HG03521 (cell line): ENCODE measurements at regions not wholly inside any gene's neighbourhood (a gene's known extent, or its start where the extent isn't known, plus 50 kb on each side); places are given as distances from the start of the nearest gene placed in this dataset.
"Not testable (repeated sequence)": the region's sequence is repeated elsewhere in the genome, so short reads cannot be mapped to it uniquely, and the experiment has no call there.

Experiments used
- ATAC-seq: cut with Tn5 transposase; IDR thresholded peaks from one replicate; pipeline ENCODE4 v1.9.1; 2021; ENCODE audit warnings: mild to moderate bottlenecking, moderate library complexity; ENCODE audit not compliant: unreplicated experiment

DNA sequence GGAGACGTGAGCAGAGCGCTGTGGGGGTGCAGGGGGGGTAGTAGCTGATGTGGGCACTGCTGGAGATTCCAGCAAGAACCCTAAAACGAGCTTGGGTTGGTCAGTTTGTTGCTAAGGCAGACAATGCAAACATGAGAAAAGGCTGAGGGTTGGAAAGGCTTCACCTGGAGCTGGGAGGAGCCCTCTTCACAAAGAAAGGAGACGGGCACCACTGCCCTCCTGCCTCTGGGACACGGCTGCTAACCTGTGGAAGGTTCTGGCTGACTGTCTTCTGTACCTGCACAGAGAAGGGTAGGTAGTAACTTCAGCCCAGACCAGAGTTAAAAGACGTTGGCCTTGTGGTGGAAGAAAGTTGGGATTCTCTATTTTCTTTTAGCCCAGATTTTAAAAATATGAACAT is 108.7 kb downstream of the SUCLA2 start:
- ATAC-seq = no peak

DNA sequence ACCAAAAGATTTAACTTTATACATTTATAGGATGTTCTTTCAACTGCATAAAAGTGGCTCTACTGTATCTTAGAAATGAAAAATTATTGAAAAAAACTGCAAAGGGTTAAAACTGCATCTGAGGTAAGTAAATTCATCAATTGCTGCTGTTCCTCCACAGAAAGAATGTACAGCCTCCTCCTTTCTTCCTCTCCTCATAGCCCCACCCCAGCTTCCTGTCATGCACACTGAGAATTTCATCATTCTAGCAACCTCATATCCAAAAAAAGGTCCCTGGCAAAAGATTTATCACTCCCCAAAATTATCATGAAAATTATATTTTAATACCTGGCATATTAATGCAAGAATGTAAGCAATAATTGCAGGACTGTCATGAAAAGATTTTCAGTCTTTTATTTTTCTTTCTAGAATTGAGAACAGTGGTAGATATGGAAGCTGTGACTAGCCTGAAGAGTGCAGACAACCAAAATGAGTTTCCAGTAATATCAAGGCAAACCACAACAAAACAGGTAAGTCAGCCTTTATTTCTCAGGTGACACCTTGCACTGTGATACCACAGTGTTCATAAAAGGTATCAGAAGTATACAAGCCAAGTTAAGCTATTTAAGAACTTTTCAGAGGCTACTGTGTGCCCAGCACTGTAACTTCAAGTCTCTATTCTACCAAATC is 110.8 kb downstream of the SUCLA2 start:
- ATAC-seq = no peak

DNA sequence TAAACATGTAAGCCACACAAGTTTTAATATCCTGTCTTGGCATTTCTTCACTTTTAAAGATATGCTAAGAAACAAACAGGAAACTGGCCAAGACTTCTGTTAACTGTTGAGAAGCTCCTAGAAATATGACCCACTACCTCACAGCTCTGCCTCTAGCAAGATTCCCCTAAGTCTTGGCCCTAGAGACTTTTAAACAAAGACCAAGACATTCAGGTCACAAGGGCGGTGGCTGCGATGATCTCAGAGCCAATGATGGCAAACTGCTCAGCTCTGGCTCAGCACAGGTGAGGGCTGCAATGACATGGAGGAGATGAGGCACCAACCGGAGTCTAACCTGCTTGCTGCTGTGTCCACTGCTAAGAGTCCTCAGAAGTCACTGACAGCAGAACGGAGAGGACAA is 114.8 kb downstream of the SUCLA2 start:
- no peak for ATAC-seq

DNA sequence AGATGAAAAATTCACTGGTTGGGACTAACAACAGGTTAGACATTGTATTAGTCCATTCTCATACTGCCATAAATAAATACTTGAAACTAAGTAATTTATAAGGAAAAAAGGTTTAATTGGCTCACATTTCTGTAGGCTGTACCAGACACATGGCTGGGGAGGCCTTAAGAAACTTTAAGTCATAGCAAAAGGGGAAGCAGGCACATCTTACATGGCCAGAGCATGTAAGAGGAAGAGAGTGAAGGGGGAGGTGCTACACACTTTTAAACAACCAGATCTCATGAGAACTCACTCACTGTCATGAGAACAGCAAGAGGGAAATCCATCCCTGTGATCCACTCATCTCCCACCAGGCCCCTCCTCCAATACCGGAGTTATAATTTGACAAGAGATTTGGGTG is 125.9 kb downstream of the SUCLA2 start:
- no peak for ATAC-seq

DNA sequence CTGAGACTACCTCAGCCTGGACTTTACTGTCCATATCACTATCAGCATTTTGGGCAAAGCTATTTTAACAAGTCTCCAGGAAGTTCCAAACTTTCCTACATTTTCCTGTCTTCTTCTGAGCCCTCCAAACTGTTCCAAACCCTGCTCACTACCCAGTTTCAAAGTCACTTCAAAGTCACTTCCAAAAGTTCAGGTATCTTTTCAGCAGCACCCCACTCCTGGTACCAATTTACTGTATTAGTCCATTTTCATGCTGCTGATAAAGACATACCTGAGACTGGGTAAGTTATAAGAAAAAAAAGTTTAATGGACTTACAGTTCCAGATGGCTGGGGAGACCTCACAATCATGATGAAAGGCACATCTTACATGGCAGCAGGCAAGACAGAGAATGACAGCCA is 127.1 kb downstream of the SUCLA2 start:
- ATAC-seq = not testable (repeated sequence)

DNA sequence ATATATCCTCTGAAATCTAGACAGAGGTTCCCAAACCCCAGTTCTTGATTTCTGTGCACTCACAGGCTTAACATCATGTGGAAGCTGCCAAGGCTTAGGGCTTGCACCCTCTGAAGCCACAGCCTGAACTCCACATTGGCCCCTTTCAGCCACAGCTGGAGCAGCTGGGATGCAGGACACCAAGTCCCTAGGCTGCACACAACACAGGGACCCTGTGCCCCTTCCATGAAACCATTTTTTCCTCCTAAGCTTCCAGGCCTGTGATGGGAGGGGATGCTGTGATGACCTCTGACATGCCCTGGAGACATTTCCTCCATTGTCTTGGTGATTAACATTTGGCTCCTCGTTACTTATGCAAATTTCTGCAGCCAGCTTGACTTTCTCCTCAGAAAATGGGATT is 127.8 kb downstream of the SUCLA2 start:
- ATAC-seq = not testable (repeated sequence)

DNA sequence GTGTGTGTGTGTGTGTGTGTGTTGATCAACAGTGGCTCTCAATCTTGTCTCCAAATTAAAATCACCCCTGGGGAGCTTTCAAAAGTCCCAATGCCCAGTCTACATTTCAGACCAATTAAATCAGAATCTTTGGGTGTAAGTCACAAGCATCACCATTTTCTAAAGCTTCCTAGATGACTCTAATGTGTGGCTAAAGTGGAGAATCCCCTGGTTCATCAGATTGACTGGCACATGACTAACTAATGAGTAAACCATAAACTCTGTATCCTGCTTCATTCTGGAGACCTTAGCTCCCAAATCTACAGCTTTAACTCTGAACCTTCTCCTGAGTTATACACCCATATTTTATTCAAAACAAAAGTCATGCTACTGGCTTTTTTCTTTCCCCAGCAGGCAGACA is 131.3 kb downstream of the SUCLA2 start:
- ATAC-seq = no peak

DNA sequence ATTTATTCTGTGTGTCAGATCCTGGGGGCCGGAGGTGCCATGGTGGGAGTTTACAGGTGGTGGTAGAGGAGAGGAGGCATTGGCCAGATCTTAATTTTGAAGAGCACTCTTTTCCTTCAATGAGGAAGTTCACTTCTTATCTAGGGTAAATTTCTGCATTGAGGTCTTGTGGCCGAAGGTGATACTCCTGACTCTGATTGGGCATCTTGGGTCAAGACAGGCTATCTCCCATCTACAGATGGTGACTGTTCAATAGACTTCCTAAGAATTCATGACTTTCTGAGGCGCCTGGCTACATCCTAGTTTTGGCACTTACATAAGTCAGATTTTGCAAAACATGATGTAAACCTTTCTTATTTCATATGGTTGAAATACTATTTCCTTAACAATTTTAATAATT is 135.2 kb downstream of the SUCLA2 start:
- ATAC-seq = no peak

DNA sequence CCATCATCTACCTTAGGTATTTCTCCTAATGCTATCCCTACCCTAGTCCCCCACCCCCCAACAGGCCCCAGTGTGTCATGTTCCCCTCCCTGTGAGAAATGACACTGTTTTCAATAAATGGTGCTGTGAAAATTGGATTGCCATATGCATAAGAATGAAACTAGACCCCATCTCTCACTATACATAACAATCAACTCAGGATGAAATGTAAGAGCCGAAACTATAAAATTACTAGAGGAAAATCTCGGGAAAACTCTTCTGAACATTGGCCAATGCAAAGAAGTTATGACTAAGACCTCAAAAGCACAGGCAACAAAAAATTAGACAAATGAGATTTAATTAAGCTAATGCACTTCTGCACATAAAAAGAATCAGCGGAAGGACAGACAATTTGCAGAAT is 138.2 kb downstream of the SUCLA2 start:
- no peak for ATAC-seq

DNA sequence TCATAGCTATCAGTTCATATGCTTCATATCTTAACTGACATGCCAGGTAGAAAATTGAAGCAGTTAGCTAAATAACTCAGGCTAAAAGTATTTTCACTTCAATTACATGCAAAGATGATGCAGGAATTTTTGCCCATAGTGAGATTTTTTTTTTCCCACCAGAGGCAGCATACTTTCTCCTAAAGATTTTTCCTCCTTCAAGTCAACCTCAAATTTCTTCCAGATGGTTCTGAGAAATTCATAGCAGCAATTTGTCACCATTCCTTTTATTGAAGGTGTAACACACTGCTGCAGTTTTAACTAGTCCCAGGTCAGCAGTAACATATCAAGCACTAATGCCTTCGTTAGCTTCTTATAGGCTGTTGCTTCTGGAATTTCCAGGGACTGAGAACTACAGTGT is 141.9 kb downstream of the SUCLA2 start:
- no peak for ATAC-seq

DNA sequence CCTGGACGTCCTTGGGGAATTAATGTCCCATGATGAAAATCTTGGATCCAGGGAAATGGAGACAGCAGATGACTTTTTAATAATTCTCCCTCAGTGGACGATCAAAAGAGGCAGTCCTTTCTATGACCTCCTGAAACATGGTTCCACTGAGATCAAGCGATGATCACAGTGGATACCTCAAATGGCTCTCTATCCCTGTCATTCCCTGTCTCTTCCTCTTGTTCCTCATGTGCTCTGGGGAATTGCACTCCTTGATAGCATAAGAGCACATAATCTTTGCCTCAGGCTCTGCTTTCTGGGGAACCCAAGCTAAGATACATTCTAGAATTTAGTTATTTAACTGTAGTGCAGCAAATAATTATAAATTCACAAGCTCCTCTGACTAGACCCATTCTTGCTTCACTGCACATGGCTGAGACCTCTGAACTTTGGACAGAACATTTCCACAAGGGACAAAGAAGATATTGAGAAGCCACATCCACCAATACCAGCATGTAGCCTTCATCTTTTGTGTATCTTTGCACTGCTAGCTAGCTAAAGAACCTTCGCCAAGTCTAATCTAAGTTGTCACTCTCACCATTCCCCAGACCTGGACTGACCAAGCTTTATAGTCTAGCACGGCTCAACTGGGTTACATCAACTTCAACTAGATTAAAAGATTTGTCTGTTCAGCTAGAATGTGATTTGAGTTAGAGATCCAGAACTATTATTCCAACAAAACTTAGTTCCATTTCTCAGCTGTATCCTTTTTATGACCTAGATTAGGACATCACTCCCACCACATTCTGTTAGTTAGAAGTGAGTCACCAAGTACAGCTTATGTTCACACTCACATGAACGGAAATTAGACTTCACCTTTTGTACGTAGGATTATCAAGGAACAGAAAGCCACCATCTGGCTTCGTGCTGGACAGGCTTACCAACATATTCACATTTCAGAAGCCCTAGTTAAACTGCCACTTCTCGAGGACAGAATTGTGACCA is 142.7 kb downstream of the SUCLA2 start:
- ATAC-seq = no peak

DNA sequence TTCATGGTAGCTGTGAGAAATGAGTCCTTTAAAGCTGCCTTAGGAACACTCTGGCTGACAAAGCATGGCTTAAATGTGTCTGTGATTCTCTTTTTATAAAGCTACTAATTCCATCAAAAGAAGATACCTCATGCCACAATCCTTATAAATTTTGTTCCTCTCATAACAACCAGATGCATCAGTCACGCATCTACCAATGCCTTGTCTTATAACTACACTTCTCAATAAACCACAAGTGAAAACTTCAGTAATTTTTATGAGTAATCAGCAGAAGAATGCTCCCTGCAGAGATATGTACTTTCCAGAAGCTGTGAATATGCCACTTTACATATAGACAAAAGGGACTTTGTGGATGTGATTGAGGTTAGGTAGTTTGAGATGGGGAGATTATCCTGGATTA is 147.8 kb downstream of the SUCLA2 start:
- no peak for ATAC-seq

DNA sequence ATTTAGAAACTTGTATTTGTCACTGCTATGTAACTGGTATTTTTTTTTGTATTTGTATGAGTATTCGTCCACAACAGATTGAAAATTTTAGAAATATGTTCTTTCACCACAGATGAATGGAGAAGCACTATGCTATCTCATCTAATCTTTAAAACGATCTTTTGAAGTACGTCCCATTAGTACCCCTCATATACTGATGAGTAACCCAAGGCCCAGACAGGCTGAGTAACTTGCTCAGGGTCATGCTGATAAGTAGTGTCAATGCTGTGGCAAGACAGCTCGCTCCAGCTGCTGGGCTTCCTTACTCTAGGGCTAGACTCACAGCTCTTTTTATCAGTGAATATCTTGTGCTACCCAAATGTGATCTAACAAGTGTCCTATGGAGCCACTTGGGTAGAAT is 154.2 kb downstream of the SUCLA2 start:
- ATAC-seq = no peak

DNA sequence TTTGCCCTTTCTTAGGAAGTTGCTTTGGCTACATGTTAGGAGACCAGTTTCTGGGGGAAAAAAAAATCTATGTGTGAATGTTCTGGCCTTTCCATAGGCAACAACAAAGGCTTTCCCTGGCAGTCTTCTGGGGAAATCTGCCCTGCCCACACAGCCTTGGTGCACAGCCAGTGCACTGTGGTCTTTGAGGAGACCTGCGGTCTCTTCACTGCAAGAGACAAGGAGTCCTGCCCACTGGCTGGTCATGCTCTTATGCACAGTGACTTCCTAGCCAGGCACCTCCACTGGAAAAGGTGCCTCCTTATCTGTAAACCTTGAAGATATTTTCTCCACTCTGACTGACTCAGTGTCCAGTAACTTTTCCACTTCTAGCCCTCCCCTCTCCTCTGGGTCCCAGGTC is 155.1 kb downstream of the SUCLA2 start:
- no peak for ATAC-seq

DNA sequence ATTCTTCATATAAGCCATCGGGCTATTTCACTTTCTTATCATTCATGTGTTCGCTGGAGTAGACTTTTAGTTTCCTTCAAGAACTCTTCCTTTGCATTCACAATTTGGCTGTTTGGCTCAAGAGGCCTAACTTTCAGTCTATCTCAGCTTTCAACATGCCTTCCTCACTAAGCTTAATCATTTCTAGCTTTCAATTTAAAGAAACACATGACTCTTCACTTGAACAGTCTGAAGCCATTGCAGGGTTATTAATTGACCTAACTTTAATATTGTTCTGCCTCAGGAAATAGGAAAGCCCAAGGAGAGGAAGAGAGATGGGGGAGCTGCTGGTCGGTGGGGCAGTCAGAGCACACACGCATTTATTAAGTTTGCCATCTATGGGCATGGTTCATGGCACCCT is 158.1 kb downstream of the SUCLA2 start:
- no peak for ATAC-seq

DNA sequence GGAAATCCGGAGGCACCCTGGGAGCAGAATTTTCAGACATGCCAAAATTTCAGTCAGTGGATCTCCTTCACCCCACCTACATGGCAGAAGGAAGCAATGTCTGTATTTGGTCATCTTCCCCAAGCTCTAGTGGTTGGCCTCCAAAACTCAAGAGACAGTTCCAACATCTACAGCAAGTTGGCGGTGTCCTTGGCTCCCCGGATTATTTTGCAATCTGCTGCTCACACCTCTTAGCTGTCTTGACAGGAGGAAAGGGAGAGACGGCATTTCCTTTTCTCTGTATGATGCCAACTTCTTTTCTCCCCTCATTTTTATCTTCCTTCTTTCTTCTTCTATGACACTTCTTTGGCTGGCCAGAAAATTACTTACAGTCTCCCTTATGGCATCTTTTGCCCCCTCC is 159.9 kb downstream of the SUCLA2 start:
- ATAC-seq = no peak

DNA sequence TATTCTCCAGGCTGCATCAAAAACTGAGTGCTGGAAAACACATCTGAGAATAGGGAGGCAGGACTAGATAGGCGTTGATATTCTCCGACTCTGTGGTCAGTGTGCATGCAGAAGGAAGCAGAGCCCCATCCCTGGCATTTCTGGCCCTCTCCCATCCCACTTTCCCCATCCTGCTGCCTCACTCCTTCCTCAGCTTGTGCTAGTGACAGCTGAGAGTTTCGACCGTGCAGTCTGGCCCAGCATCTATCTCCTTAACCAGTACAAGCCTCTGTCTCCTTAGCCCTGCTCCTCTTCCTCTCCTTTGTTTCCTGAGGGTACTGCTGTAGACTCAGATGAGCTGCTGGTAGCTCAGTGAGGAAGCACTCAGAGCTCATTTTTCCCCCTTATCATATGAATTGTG is 163.2 kb downstream of the SUCLA2 start:
- ATAC-seq = no peak

DNA sequence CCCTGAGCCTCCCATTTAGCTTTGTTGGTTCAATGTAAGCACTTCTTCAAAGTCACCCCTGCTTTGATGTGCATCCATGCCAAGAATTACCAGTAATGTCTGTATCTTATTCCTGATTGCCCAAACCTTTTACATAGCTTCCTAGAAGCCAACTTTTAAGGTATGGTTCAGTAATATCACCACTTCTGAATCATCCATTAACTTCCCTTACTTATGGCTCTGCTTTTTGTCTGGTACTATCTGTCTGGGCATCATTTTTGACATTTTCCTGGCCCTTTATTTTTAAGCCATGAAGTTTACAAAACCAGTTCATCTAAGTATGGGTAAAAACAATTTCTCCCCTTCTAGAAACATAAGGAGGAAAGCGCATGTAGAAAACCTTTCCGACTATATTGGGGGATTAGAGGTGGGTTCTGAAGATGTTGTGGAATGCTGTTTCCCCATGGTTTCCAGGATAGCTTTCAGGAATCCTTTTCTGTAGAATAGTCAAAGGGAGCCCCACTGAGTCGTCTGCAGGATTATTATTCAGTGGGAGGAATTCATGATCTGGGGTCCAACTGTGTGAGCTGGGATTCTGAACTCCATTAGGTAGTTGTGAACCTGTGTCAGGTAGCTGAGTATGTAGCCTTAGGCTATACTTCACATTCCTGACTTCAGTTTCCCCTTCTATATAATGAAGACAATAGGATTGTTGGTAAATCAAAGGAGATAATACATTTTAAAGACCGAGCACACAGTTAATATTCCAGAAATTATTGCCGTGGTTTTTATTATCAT is 163.8 kb downstream of the SUCLA2 start:
- ATAC-seq = no peak

DNA sequence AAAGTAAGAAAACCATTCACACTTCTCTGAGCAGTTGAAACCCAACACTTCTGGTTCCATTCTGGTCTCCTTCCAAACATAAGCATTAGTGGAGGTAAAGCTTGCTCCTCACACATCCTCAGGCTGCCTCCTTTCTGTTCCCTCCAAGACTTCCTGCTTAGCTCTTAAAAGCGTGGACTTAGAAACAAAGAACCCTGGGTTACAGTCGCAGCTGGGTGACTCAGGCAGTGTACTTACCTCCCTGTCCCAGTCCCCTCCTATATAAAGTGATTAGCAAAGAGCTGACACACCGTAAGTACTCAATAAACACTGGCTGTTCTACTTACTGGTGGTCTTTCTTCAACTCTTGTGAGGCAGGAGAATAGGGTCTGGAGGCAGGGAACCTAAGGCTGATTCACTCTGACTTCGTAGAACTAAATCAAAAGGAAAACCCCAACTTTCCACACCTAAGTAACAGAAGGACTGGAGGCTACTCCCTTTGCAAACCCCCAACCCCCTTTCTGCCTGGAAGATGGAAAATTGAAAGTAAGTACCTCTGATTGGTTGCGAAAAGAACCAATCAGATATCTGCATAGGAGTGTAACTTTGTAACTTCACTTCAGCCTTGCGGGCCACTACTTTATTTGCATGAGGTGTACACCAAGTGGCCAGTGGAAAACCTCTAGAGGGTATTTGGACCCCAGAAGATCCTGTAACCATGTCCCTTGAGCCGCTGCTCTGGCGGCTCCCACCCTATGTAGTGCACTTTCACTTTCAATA is 165.4 kb downstream of the SUCLA2 start:
- ATAC-seq = no peak

DNA sequence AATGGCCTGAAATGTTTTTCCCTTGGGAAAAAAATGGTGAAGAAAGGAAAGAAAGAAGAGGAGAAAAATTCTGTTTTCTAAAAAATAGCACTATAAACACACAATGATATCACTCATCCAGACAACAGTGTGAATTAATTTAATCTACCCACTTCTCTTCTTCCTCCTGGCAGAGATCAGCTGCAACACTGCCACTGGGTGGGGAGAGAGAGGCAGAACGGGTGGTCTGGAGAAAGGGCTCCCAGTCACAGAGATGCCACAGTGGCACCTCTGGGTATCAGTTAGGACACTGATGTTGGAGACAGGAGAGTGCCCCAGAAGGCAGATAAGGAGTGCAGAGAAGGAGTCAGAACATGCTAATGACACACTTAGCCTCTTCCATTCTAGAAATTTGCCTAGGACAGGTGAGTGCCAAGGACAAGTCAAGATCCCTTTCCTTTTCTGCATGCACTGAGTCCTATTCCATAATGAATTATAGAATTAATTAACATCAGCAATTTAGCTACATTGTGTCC is 168.6 kb downstream of the SUCLA2 start:
- no peak for ATAC-seq

DNA sequence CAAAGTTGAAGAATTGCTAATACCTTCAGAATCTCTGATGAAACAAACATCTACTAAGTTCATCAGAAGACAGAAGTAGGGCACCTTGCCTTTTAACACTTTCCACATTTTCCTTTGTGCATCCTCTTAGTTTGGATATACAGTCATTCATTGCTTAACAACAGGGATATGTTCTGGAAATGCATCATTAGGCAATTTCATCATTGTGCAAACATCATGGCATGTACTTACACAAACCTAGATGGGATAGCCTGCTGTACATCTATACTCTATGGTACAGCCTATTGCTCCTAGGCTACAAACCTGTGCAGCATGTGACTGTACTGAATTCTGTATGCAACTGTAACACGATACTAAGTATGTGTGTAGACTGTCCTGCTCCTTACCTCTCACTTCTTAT is 169.8 kb downstream of the SUCLA2 start:
- ATAC-seq = no peak
